ENCODE measurements at regions not wholly inside any gene's neighbourhood (a gene's known extent, or its start where the extent isn't known, plus 50 kb on each side); places are given as distances from the start of the nearest gene placed in this dataset.

DNA sequence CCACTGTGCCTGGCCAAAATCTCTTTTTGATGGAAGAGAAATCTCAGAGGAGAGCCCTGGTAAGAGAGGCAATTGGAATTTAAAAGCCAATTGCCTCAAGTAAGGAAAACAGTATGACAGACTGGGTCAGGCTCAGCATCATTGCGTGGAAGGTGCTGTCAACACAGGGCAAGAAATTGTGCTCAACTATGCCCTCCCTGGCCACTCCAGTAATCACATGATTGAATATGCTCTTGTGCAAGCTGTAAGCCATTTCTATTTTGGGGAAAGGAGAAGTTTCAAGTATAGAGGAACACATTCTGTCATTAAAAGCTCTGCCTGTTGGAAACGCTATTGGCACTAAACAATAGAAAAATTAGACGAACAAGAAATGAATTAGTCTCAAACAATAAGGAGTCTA lies 1127.7 kb downstream of the REEP3 start:
- TF ChIP-seq, protein P1, sequence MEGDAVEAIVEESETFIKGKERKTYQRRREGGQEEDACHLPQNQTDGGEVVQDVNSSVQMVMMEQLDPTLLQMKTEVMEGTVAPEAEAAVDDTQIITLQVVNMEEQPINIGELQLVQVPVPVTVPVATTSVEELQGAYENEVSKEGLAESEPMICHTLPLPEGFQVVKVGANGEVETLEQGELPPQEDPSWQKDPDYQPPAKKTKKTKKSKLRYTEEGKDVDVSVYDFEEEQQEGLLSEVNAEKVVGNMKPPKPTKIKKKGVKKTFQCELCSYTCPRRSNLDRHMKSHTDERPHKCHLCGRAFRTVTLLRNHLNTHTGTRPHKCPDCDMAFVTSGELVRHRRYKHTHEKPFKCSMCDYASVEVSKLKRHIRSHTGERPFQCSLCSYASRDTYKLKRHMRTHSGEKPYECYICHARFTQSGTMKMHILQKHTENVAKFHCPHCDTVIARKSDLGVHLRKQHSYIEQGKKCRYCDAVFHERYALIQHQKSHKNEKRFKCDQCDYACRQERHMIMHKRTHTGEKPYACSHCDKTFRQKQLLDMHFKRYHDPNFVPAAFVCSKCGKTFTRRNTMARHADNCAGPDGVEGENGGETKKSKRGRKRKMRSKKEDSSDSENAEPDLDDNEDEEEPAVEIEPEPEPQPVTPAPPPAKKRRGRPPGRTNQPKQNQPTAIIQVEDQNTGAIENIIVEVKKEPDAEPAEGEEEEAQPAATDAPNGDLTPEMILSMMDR (IDR thresholded peaks at IDR 0.05) = no peak
- TF ChIP-seq EP300 (IDR thresholded peaks at IDR 0.05) = no peak
